CD4-positive, CD25-positive, alpha-beta regulatory T cell (primary cell): ENCODE measurements at regions not wholly inside any gene's neighbourhood (a gene's known extent, or its start where the extent isn't known, plus 50 kb on each side); places are given as distances from the start of the nearest gene placed in this dataset.

ENCODE experiments used
- ATAC-seq, 2 donors: fragments of 150-1000 bp; cut with Tn5 transposase; one replicate each; pipeline ENCODE4 v1.10.0; 2021; ENCODE audit warnings: low read depth in 2 of 2, moderate number of reproducible peaks in 2 of 2, moderate library complexity in 1 of 2
- DNase-seq, 3 donors: peaks; one replicate each; pipeline versions ENCODE4 v3.0.0 to v3.0.0-alpha.2; 2012 to 2022; ENCODE audit warnings: mixed read lengths in 1 of 3
- H3K27ac ChIP-seq: one replicate; pipeline ENCODE4 v1.7.0; 2013; ENCODE audit warnings: mild to moderate bottlenecking, low read length; ENCODE audit not compliant: insufficient read depth, poor library complexity, severe bottlenecking
- H3K27me3 ChIP-seq: one replicate; pipeline ENCODE4 v1.7.0; 2013; ENCODE audit warnings: low read length; ENCODE audit not compliant: control insufficient read depth, insufficient read depth
- H3K36me3 ChIP-seq: one replicate; pipeline ENCODE4 v1.7.0; 2013; ENCODE audit warnings: mild to moderate bottlenecking, low read length, moderate library complexity; ENCODE audit not compliant: control insufficient read depth, insufficient read depth
- H3K4me1 ChIP-seq: 2 replicates; pipeline ENCODE4 v1.7.0; 2013; ENCODE audit warnings: mild to moderate bottlenecking, low read length; ENCODE audit not compliant: insufficient read depth, control insufficient read depth, poor library complexity, severe bottlenecking
- H3K4me3 ChIP-seq: one replicate; pipeline ENCODE4 v1.7.0; 2013; ENCODE audit warnings: low read depth, mild to moderate bottlenecking, low read length, moderate library complexity
- H3K9me3 ChIP-seq, 2 experiments: 1 replicate in 1 of 2; 2 replicates in 1 of 2; pipeline ENCODE4 v1.7.0; 2013; ENCODE audit warnings: low read length in 2 of 2, mild to moderate bottlenecking in 1 of 2, moderate library complexity in 1 of 2; ENCODE audit not compliant: control insufficient read depth in 2 of 2
- H3K27ac Mint-ChIP-seq, 3 donors: one replicate each; pipeline ENCODE4 v1.8.0; 2020 to 2022; ENCODE audit warnings: mild to moderate bottlenecking in 3 of 3, mixed read lengths in 3 of 3, moderate library complexity in 2 of 3
- H3K27me3 Mint-ChIP-seq: one replicate; pipeline ENCODE4 v1.8.0; 2022; ENCODE audit warnings: mild to moderate bottlenecking, mixed read lengths
- H3K36me3 Mint-ChIP-seq: one replicate; pipeline ENCODE4 v1.8.0; 2020; ENCODE audit warnings: mixed read lengths
- H3K4me1 Mint-ChIP-seq, 4 donors: one replicate each; pipeline ENCODE4 v1.8.0; 2020 to 2022; ENCODE audit warnings: mixed read lengths in 4 of 4, mild to moderate bottlenecking in 1 of 4
- H3K4me3 Mint-ChIP-seq, 4 donors: one replicate each; pipeline ENCODE4 v1.8.0; 2020 to 2022; ENCODE audit warnings: mild to moderate bottlenecking in 4 of 4, mixed read lengths in 4 of 4, moderate library complexity in 3 of 4
- H3K9me3 Mint-ChIP-seq, 7 donors: one replicate each; pipeline ENCODE4 v1.8.0; 2020 to 2022; ENCODE audit warnings: mixed read lengths in 7 of 7, mild to moderate bottlenecking in 3 of 7, moderate library complexity in 2 of 7

- H3K4me3 ChIP-seq: no peak overlapping the region
- peaks cover 0 to 5% (median 0%) of the 10 kb centered on the region in 7 donors for H3K9me3 Mint-ChIP-seq
- no peak overlapping the region for H3K27ac ChIP-seq
- no peaks in the 10 kb centered on the region for H3K36me3 ChIP-seq
- no peak for DNase-seq
- no peak overlapping the region for H3K4me3 Mint-ChIP-seq
- no peaks in the 10 kb centered on the region for H3K4me1 ChIP-seq
- ATAC-seq: no peak
- no peaks in the 10 kb centered on the region for H3K9me3 ChIP-seq
- no peaks in the 10 kb centered on the region for H3K27me3 Mint-ChIP-seq
- H3K27me3 ChIP-seq: no peaks in the 10 kb centered on the region
- H3K36me3 Mint-ChIP-seq: no peaks in the 10 kb centered on the region
- no peak overlapping the region for H3K27ac Mint-ChIP-seq
- no peaks in the 10 kb centered on the region for H3K4me1 Mint-ChIP-seq
Measured at GRCh38 chr16:86248310-86248905, 261.9 kb upstream of the FOXF1 start.

DNA sequence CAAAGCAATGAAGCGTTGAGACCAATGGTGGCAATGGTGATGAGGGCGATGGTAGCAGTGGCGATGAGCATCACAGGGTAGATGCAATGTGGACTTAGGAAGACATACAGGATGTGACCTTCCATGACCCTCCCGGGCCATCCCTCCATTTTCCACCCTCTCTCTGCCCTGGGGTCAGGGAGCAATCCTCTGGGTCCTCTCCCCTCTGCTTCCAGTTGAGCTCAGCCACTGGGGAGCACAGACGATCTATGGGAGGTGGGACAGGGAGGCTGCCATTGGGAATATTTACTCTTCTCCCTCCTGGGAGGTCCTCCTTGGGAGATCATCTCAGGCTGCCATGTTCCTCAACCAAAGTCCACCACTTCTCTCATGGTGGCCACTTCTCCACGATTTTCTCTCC, 260.7 kb upstream of the FOXF1 start:
- no peak overlapping the region for H3K27ac ChIP-seq
- no peak overlapping the region for H3K4me3 ChIP-seq
- ATAC-seq (no peak), DNase-seq (no peak)
- Mint-ChIP-seq H3K27ac (no peak overlapping the region), H3K27me3 (no peaks in the 10 kb centered on the region), H3K36me3 (no peaks in the 10 kb centered on the region), H3K4me1 (no peaks in the 10 kb centered on the region), H3K9me3 (peaks cover 0 to 5% (median 0%) of the 10 kb centered on the region in 7 donors), H3K4me3 (no peak overlapping the region)
- H3K27me3 ChIP-seq: no peaks in the 10 kb centered on the region
- no peaks in the 10 kb centered on the region for H3K4me1 ChIP-seq
- no peaks in the 10 kb centered on the region for H3K9me3 ChIP-seq
- no peaks in the 10 kb centered on the region for H3K36me3 ChIP-seq

GRCh38 chr16:86251682-86252081, 258.6 kb upstream of the FOXF1 start:
- no peak overlapping the region for H3K27ac ChIP-seq
- Mint-ChIP-seq H3K4me1 (no peaks in the 10 kb centered on the region), H3K9me3 (peaks cover 0 to 13% (median 1%) of the 10 kb centered on the region in 7 donors), H3K27me3 (no peaks in the 10 kb centered on the region), H3K36me3 (no peaks in the 10 kb centered on the region), H3K27ac (no peak overlapping the region), H3K4me3 (no peak overlapping the region)
- H3K27me3 ChIP-seq: no peaks in the 10 kb centered on the region
- no peaks in the 10 kb centered on the region for H3K36me3 ChIP-seq
- ATAC-seq (no peak), DNase-seq (no peak)
- no peak overlapping the region for H3K4me3 ChIP-seq
- no peaks in the 10 kb centered on the region for H3K4me1 ChIP-seq
- H3K9me3 ChIP-seq: no peaks in the 10 kb centered on the region

GRCh38 chr16:86252596-86252995, 257.7 kb upstream of the FOXF1 start:
- DNase-seq: no peak
- no peaks in the 10 kb centered on the region for H3K4me1 ChIP-seq
- H3K4me3 ChIP-seq: no peak overlapping the region
- H3K36me3 Mint-ChIP-seq: no peaks in the 10 kb centered on the region
- no peak overlapping the region for H3K27ac ChIP-seq
- no peak overlapping the region for H3K4me3 Mint-ChIP-seq
- peaks cover 0 to 13% (median 2%) of the 10 kb centered on the region in 7 donors for H3K9me3 Mint-ChIP-seq
- H3K9me3 ChIP-seq: no peaks in the 10 kb centered on the region
- no peaks in the 10 kb centered on the region for H3K36me3 ChIP-seq
- no peaks in the 10 kb centered on the region for H3K27me3 ChIP-seq
- no peak overlapping the region for H3K27ac Mint-ChIP-seq
- ATAC-seq: no peak
- H3K4me1 Mint-ChIP-seq: no peaks in the 10 kb centered on the region
- H3K27me3 Mint-ChIP-seq: no peaks in the 10 kb centered on the region

GRCh38 chr16:86255966-86256365, 254.4 kb upstream of the FOXF1 start:
- Mint-ChIP-seq H3K27ac (no peak overlapping the region), H3K27me3 (no peaks in the 10 kb centered on the region)

GRCh38 chr16:86256995-86257394, 253.3 kb upstream of the FOXF1 start:
- Mint-ChIP-seq H3K4me3 (no peak overlapping the region), H3K9me3 (peaks cover 0 to 13% (median 5%) of the 10 kb centered on the region in 7 donors), H3K27me3 (no peaks in the 10 kb centered on the region), H3K36me3 (no peaks in the 10 kb centered on the region), H3K4me1 (no peaks in the 10 kb centered on the region), H3K27ac (no peak overlapping the region)
- ATAC-seq (no peak), DNase-seq (no peak)
- Histone ChIP-seq H3K36me3 (no peaks in the 10 kb centered on the region), H3K4me3 (no peak overlapping the region), H3K4me1 (no peaks in the 10 kb centered on the region), H3K27me3 (no peaks in the 10 kb centered on the region), H3K27ac (no peak overlapping the region), H3K9me3 (peaks cover 0 to 2% of the 10 kb centered on the region in 2 experiments)

More at GRCh38 chr16:86255966-86256365, 254.4 kb upstream of the FOXF1 start:
- no peaks in the 10 kb centered on the region for H3K9me3 ChIP-seq
- H3K36me3 ChIP-seq: no peaks in the 10 kb centered on the region
- no peaks in the 10 kb centered on the region for H3K36me3 Mint-ChIP-seq
- H3K9me3 Mint-ChIP-seq: peaks cover 0 to 13% (median 5%) of the 10 kb centered on the region in 7 donors
- no peaks in the 10 kb centered on the region for H3K4me1 Mint-ChIP-seq
- H3K27ac ChIP-seq: no peak overlapping the region
- H3K4me3 Mint-ChIP-seq: no peak overlapping the region
- H3K4me3 ChIP-seq: no peak overlapping the region
- ATAC-seq: no peak
- H3K4me1 ChIP-seq: no peaks in the 10 kb centered on the region
- no peaks in the 10 kb centered on the region for H3K27me3 ChIP-seq
- no peak for DNase-seq

GRCh38 chr16:86257546-86257945, 252.8 kb upstream of the FOXF1 start:
- H3K36me3 ChIP-seq: no peaks in the 10 kb centered on the region
- peaks cover 0 to 2% of the 10 kb centered on the region in 2 experiments for H3K9me3 ChIP-seq
- H3K4me3 Mint-ChIP-seq: no peak overlapping the region
- H3K27me3 Mint-ChIP-seq: no peaks in the 10 kb centered on the region
- ATAC-seq: no peak
- no peaks in the 10 kb centered on the region for H3K4me1 ChIP-seq
- no peaks in the 10 kb centered on the region for H3K27me3 ChIP-seq
- H3K27ac ChIP-seq: no peak overlapping the region
- H3K36me3 Mint-ChIP-seq: no peaks in the 10 kb centered on the region
- no peaks in the 10 kb centered on the region for H3K4me1 Mint-ChIP-seq
- peaks cover 0 to 13% (median 5%) of the 10 kb centered on the region in 7 donors for H3K9me3 Mint-ChIP-seq
- no peak overlapping the region for H3K27ac Mint-ChIP-seq
- no peak overlapping the region for H3K4me3 ChIP-seq
- DNase-seq: no peak

DNA sequence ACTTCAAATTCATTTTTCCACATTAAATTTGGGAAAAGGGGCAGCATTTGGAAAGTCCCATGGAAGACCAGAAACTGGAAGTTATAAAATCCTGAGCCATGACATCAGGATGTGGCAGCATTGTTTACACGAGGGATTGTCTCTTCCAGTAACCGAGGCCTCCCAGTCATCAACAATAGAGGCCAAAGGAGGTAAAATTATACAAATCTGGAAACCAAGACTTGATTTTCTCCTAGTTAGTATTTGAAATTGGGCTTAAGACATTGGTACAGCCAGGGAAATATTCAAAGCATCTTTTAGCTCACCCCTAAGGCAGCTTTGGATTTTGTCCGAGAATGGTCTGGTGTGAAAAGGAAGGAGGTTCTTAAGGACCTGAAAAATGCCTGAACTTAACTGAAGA, 251.6 kb upstream of the FOXF1 start:
- Histone ChIP-seq H3K9me3 (peaks cover 0 to 2% of the 10 kb centered on the region in 2 experiments), H3K36me3 (no peaks in the 10 kb centered on the region), H3K27me3 (no peaks in the 10 kb centered on the region), H3K4me3 (no peak overlapping the region), H3K4me1 (no peaks in the 10 kb centered on the region), H3K27ac (no peak overlapping the region)
- Mint-ChIP-seq H3K27me3 (no peaks in the 10 kb centered on the region), H3K4me1 (no peaks in the 10 kb centered on the region), H3K4me3 (no peak overlapping the region), H3K36me3 (no peaks in the 10 kb centered on the region), H3K27ac (no peak overlapping the region), H3K9me3 (peaks cover 0 to 13% (median 5%) of the 10 kb centered on the region in 7 donors)
- DNase-seq (no peak), ATAC-seq (no peak)
